Coronary artery (tissue), 2 donors: ENCODE measurements at regions not wholly inside any gene's neighbourhood (a gene's known extent, or its start where the extent isn't known, plus 50 kb on each side); places are given as distances from the start of the nearest gene placed in this dataset.

Source experiments
- DNase-seq: peaks from one replicate; pipeline ENCODE4 v3.0.0-alpha.2; 2017; ENCODE audit warnings: low spot score
- H3K27ac ChIP-seq, 2 donors: fragments of 200-600 bp; sonication (generic); one replicate each; pipeline ENCODE4 v1.5.1; 2016 to 2019
- H3K4me3 ChIP-seq: fragments of 200-600 bp; sonication (generic); 2 replicates; pipeline ENCODE4 v1.5.1; 2016; ENCODE audit warnings: mild to moderate bottlenecking, moderate library complexity
- CTCF ChIP-seq: fragments of 200-600 bp; sonication (generic); IDR thresholded peaks from one replicate; pipeline ENCODE4 v1.5.1; 2019; ENCODE audit warnings: antibody characterized with exemption

- Histone ChIP-seq H3K4me3 (no peak overlapping the region), H3K27ac (no peak overlapping the region)
- no peak for TF ChIP-seq CTCF
- no peak for DNase-seq
Measured at GRCh38 chr4:29390921-29391320, 1329.2 kb upstream of the PCDH7 start.

GRCh38 chr4:29405116-29405515 lies 1315.1 kb upstream of the PCDH7 start:
- H3K4me3 ChIP-seq: no peak overlapping the region
- DNase-seq: no peak
- no peak for TF ChIP-seq CTCF
- H3K27ac ChIP-seq: no peak overlapping the region

- no peak for DNase-seq
- TF ChIP-seq CTCF: no peak
- no peak overlapping the region for H3K27ac ChIP-seq
- H3K4me3 ChIP-seq: no peak overlapping the region
Measured at GRCh38 chr4:29415771-29416170, 1304.4 kb upstream of the PCDH7 start.

GRCh38 chr4:29423836-29424721 lies 1296.1 kb upstream of the PCDH7 start:
- H3K27ac ChIP-seq: no peak overlapping the region
- H3K4me3 ChIP-seq: no peak overlapping the region

GRCh38 chr4:29453303-29453820 lies 1266.8 kb upstream of the PCDH7 start:
- Histone ChIP-seq H3K4me3 (no peak overlapping the region), H3K27ac (no peak overlapping the region)
- TF ChIP-seq CTCF: no peak
- no peak for DNase-seq

More at GRCh38 chr4:29423836-29424721, 1296.1 kb upstream of the PCDH7 start:
- no peak for DNase-seq
- no peak for TF ChIP-seq CTCF

GRCh38 chr4:29459926-29460325 lies 1260.2 kb upstream of the PCDH7 start:
- H3K4me3 ChIP-seq: no peak overlapping the region
- DNase-seq: no peak
- H3K27ac ChIP-seq: no peak overlapping the region
- TF ChIP-seq CTCF: no peak
